Fibroblast of lung (primary cell): ENCODE measurements at regions not wholly inside any gene's neighbourhood (a gene's known extent, or its start where the extent isn't known, plus 50 kb on each side); places are given as distances from the start of the nearest gene placed in this dataset.

Source experiments
- DNase-seq, 2 donors: peaks; one replicate each; pipeline versions ENCODE4 v3.0.0 to v3.0.0-alpha.2; 2010; ENCODE audit warnings: low read depth in 2 of 2
- H2AFZ ChIP-seq: 2 replicates; pipeline ENCODE4 v1.5.1; 2012; ENCODE audit warnings: low read length, control low read depth, inconsistent platforms
- H3K27ac ChIP-seq: 2 replicates; pipeline ENCODE4 v1.5.1; 2011; ENCODE audit warnings: low read length, control low read depth; ENCODE audit not compliant: insufficient read depth
- H3K27me3 ChIP-seq: 2 replicates; pipeline ENCODE4 v1.5.1; 2011; ENCODE audit warnings: mild to moderate bottlenecking, low read length; ENCODE audit not compliant: control insufficient read depth, insufficient read depth
- H3K36me3 ChIP-seq: 2 replicates; pipeline ENCODE4 v1.5.1; 2011; ENCODE audit warnings: low read length; ENCODE audit not compliant: control insufficient read depth, insufficient read depth
- H3K4me1 ChIP-seq: 2 replicates; pipeline ENCODE4 v1.5.1; 2011; ENCODE audit warnings: low read length; ENCODE audit not compliant: control insufficient read depth, insufficient read depth; ENCODE audit errors: extremely low read depth
- H3K4me2 ChIP-seq: 2 replicates; pipeline ENCODE4 v1.5.1; 2011; ENCODE audit warnings: low read length, control low read depth; ENCODE audit not compliant: insufficient read depth; ENCODE audit errors: extremely low read depth
- H3K4me3 ChIP-seq, 4 experiments: fragments of 200-600 bp in 1 of 4; sonication (generic) in 1 of 4; replicated peaks in 1 of 4; 2 replicates each; pipeline ENCODE4 v1.5.1; 2011 to 2016; ENCODE audit warnings: low read length in 4 of 4, low read depth in 3 of 4, mild to moderate bottlenecking in 3 of 4, control low read depth in 2 of 4, inconsistent platforms in 1 of 4, mixed read lengths in 1 of 4; ENCODE audit not compliant: insufficient read depth in 1 of 4; ENCODE audit errors: control extremely low read depth in 1 of 4
- H3K79me2 ChIP-seq: 2 replicates; pipeline ENCODE4 v1.5.1; 2012; ENCODE audit warnings: mild to moderate bottlenecking, low read length, inconsistent platforms; ENCODE audit not compliant: control insufficient read depth, insufficient read depth
- H3K9ac ChIP-seq: 2 replicates; pipeline ENCODE4 v1.5.1; 2011; ENCODE audit warnings: mild to moderate bottlenecking, low read length, control low read depth; ENCODE audit not compliant: insufficient read depth
- H3K9me3 ChIP-seq: 2 replicates; pipeline ENCODE4 v1.5.1; 2012; ENCODE audit warnings: low read depth, low read length; ENCODE audit not compliant: control insufficient read depth, insufficient read depth
- H4K20me1 ChIP-seq: 2 replicates; pipeline ENCODE4 v1.5.1; 2011; ENCODE audit warnings: low read length; ENCODE audit not compliant: control insufficient read depth, insufficient read depth; ENCODE audit errors: extremely low read depth
- EZH2 ChIP-seq: IDR thresholded peaks from 2 replicates; pipeline ENCODE4 v1.5.1; 2012; ENCODE audit warnings: low read length, control low read depth, mild to moderate bottlenecking; ENCODE audit errors: missing control alignments
- TF ChIP-seq, protein P1 (sequence below), 2 donors: IDR thresholded peaks in 1 of 2; conservative IDR thresholded peaks in 1 of 2; 1 replicate in 1 of 2; 2 replicates in 1 of 2; pipeline ENCODE4 v1.5.1; 2011 to 2012; ENCODE audit warnings: low read length in 2 of 2, control low read depth in 1 of 2, inconsistent platforms in 1 of 2, low read depth in 1 of 2, mild to moderate bottlenecking in 1 of 2

DNA sequence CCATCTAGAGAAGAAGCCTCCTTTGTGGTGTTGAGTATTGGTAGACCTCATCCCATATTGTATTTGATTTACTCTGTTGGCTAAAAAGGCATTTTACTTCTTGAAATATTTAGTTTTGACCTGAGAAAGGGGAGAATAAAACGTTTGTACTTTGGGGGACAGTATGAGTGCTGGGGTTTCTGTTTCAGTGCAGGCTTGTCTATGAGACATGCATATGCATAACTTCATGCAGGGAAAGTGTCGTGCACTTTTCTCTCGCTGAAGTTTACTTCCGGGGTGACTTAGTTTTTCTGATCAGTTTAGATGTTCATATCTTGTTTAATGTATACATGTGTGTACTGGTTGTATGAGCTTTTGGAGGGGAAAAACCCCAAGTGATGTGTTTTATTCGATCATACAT lies 59.5 kb downstream of the UTRN start:
- peaks cover 38% of the 10 kb centered on the region for H3K79me2 ChIP-seq
- DNase-seq: no peak
- H3K9ac ChIP-seq: no peak overlapping the region
- H3K36me3 ChIP-seq: no peaks in the 10 kb centered on the region
- no peak overlapping the region for H3K27ac ChIP-seq
- H3K27me3 ChIP-seq: no peaks in the 10 kb centered on the region
- H4K20me1 ChIP-seq: no peaks in the 10 kb centered on the region
- no peak for TF ChIP-seq EZH2
- TF ChIP-seq, protein P1, sequence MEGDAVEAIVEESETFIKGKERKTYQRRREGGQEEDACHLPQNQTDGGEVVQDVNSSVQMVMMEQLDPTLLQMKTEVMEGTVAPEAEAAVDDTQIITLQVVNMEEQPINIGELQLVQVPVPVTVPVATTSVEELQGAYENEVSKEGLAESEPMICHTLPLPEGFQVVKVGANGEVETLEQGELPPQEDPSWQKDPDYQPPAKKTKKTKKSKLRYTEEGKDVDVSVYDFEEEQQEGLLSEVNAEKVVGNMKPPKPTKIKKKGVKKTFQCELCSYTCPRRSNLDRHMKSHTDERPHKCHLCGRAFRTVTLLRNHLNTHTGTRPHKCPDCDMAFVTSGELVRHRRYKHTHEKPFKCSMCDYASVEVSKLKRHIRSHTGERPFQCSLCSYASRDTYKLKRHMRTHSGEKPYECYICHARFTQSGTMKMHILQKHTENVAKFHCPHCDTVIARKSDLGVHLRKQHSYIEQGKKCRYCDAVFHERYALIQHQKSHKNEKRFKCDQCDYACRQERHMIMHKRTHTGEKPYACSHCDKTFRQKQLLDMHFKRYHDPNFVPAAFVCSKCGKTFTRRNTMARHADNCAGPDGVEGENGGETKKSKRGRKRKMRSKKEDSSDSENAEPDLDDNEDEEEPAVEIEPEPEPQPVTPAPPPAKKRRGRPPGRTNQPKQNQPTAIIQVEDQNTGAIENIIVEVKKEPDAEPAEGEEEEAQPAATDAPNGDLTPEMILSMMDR (conservative IDR thresholded peaks at IDR 0.05 in 1 of 2, IDR thresholded peaks at IDR 0.05 in 1 of 2; ENCODE audit: low read depth in 1 of 2, low read length in 2 of 2): no peak
- no peak overlapping the region for H3K4me2 ChIP-seq
- H3K4me3 ChIP-seq: no peak overlapping the region
- H3K4me1 ChIP-seq: peaks cover 5% of the 10 kb centered on the region
- no peaks in the 10 kb centered on the region for H3K9me3 ChIP-seq
- H2AFZ ChIP-seq: no peak overlapping the region

DNA sequence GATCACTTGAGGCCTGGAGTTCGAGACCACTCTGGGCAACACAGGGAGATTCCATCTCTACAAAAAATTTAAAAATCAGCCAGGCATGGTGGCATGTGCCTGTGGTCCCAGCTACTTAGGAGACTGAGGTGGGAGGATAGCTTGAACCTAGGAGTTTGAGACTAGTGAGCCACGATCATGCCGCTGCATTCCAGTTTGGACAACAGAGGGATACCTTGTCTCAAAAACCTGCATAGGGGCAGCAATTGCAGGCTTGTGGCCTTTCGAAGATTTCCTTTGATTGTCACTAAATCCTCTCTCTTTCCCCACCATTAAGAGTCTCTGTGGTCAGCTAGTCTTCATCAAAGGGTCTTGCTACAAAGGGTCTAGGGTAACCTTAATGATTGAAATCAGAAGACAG lies 60.3 kb downstream of the UTRN start:
- Histone ChIP-seq H3K4me2 (no peak overlapping the region), H3K27me3 (no peaks in the 10 kb centered on the region), H3K4me1 (peaks cover 6% of the 10 kb centered on the region), H3K27ac (no peak overlapping the region), H2AFZ (no peak overlapping the region), H3K36me3 (no peaks in the 10 kb centered on the region), H3K4me3 (no peak overlapping the region), H3K9ac (no peak overlapping the region), H4K20me1 (no peaks in the 10 kb centered on the region), H3K79me2 (peaks cover 36% of the 10 kb centered on the region), H3K9me3 (no peaks in the 10 kb centered on the region)
- TF ChIP-seq, protein P1 (conservative IDR thresholded peaks at IDR 0.05 in 1 of 2, IDR thresholded peaks at IDR 0.05 in 1 of 2; ENCODE audit: low read depth in 1 of 2, low read length in 2 of 2): no peak
- no peak for TF ChIP-seq EZH2
- no peak for DNase-seq

DNA sequence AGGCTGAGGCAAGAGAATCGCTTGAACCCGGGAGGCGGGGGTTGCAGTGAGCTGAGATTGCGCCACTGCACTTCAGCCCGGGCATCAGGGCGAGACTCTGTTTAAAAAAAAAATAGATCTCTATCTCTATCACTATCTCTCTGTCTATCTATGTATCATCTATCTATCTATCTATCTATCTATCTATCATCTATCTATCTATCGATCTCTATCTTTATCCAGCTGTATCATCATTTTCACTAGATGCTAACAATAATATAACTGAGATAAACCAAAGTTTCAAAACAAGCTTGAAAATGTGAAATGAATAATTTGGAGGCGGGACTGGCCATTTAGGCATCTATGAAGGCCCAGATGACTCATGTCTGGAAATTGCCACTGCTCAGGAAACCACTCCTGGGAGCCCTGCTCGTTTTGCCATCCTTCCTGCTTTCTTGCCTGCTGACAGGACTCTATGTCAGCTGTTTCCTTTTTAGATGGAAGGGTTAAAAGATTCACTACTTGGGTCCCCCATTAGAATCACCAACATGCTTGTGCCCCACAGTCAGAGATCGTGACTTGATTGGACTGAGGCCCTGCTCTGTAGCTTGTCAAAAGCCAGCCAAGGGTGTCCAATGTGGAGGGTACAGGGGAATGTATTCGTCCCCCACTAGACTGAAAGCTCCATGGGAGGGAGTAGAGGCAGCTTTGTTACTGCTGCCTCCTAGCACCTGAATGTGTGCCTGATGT lies 61.7 kb downstream of the UTRN start:
- peak; percentile 72 to 87 for DNase-seq
- Histone ChIP-seq H3K9me3 (no peaks in the 10 kb centered on the region), H3K9ac (no peak overlapping the region), H3K4me1 (peaks cover 10% of the 10 kb centered on the region), H3K27ac (no peak overlapping the region), H3K36me3 (no peaks in the 10 kb centered on the region), H3K4me2 (peak overlapping the region; percentile 29), H3K79me2 (peaks cover 36% of the 10 kb centered on the region), H3K27me3 (no peaks in the 10 kb centered on the region), H4K20me1 (no peaks in the 10 kb centered on the region), H2AFZ (no peak overlapping the region), H3K4me3 (no peak overlapping the region)
- TF ChIP-seq, protein P1 (conservative IDR thresholded peaks at IDR 0.05 in 1 of 2, IDR thresholded peaks at IDR 0.05 in 1 of 2; ENCODE audit: low read depth in 1 of 2, low read length in 2 of 2): no peak
- TF ChIP-seq EZH2: no peak
